WERI-Rb-1 (cell line): ENCODE measurements at regions not wholly inside any gene's neighbourhood (a gene's known extent, or its start where the extent isn't known, plus 50 kb on each side); places are given as distances from the start of the nearest gene placed in this dataset.

Experiments
- DNase-seq: peaks from one replicate; pipeline ENCODE4 v3.0.0-alpha.2; 2020
- H3K27ac ChIP-seq: fragments of 250-450 bp; sonication (Bioruptor Pico); 2 replicates; pipeline ENCODE4 v1.5.1; 2020; ENCODE audit warnings: mild to moderate bottlenecking, moderate library complexity
- H3K27me3 ChIP-seq: fragments of 250-450 bp; sonication (Bioruptor Pico); 2 replicates; pipeline ENCODE4 v1.5.1; 2021; ENCODE audit warnings: mild to moderate bottlenecking, low read depth, moderate library complexity; ENCODE audit not compliant: insufficient read depth, severe bottlenecking
- H3K36me3 ChIP-seq: fragments of 250-450 bp; sonication (Bioruptor Pico); 2 replicates; pipeline ENCODE4 v1.5.1; 2020; ENCODE audit warnings: mild to moderate bottlenecking, moderate library complexity
- H3K4me3 ChIP-seq: 2 replicates; pipeline ENCODE4 v1.5.1; 2011; ENCODE audit warnings: low read depth, mild to moderate bottlenecking, control low read depth, low read length
- H3K9me3 ChIP-seq: fragments of 250-450 bp; sonication (Bioruptor Pico); 2 replicates; pipeline ENCODE4 v1.5.1; 2021; ENCODE audit warnings: mild to moderate bottlenecking, moderate library complexity; ENCODE audit not compliant: severe bottlenecking
- CTCF ChIP-seq: IDR thresholded peaks from 2 replicates; pipeline ENCODE4 v1.5.1; 2011; ENCODE audit warnings: low read depth, mild to moderate bottlenecking, control low read depth, inconsistent platforms, low read length

- H3K4me3 ChIP-seq, result no peak overlapping the region
- H3K27ac ChIP-seq, result no peak overlapping the region
- no peaks in the 10 kb centered on the region for H3K9me3 ChIP-seq
- no peak for TF ChIP-seq CTCF
- no peaks in the 10 kb centered on the region for H3K27me3 ChIP-seq
- no peaks in the 10 kb centered on the region for H3K36me3 ChIP-seq
- no peak for DNase-seq
Measured at GRCh38 chr6:104527311-104527710, 332.4 kb downstream of the HACE1 start.

DNA sequence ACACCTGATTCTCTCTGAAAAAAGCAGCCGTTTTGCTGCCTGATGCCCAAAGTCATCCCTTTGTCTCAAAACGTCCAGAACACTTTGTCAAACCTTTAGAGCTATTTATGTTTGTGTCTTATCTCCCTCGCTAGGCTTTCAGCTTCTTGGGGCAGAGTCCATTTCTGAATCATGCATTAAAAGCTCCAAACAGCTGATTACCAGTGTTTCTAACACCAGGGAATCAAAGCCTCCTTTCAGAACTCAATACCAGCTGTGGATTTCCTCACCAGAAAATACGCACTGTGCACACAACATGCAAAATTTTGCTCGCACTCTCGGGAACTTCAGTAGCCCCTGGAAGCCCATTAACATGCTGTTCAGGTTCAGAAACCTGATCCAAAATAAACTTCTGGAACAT is 333.3 kb downstream of the HACE1 start:
- no peak overlapping the region for H3K4me3 ChIP-seq
- H3K36me3 ChIP-seq, result no peaks in the 10 kb centered on the region
- no peaks in the 10 kb centered on the region for H3K27me3 ChIP-seq
- H3K27ac ChIP-seq, result no peak overlapping the region
- no peak for TF ChIP-seq CTCF
- H3K9me3 ChIP-seq, result no peaks in the 10 kb centered on the region
- no peak for DNase-seq

GRCh38 chr6:104525677-104526322 is 333.9 kb downstream of the HACE1 start:
- Histone ChIP-seq H3K27me3 (no peaks in the 10 kb centered on the region), H3K9me3 (no peaks in the 10 kb centered on the region), H3K27ac (no peak overlapping the region), H3K36me3 (no peaks in the 10 kb centered on the region), H3K4me3 (no peak overlapping the region)
- DNase-seq, result peak; percentile 80
- peak; percentile 71 for TF ChIP-seq CTCF

GRCh38 chr6:104522533-104522932 is 337.2 kb downstream of the HACE1 start:
- DNase-seq, result no peak
- Histone ChIP-seq H3K36me3 (no peaks in the 10 kb centered on the region), H3K9me3 (no peaks in the 10 kb centered on the region), H3K27me3 (no peaks in the 10 kb centered on the region), H3K4me3 (no peak overlapping the region), H3K27ac (no peak overlapping the region)
- no peak for TF ChIP-seq CTCF

- no peak for DNase-seq
Measured at GRCh38 chr6:104521176-104521575, 338.5 kb downstream of the HACE1 start.

More at GRCh38 chr6:104521176-104521575, 338.5 kb downstream of the HACE1 start:
- Histone ChIP-seq H3K36me3 (no peaks in the 10 kb centered on the region), H3K9me3 (no peaks in the 10 kb centered on the region), H3K4me3 (no peak overlapping the region), H3K27me3 (no peaks in the 10 kb centered on the region), H3K27ac (no peak overlapping the region)
- no peak for TF ChIP-seq CTCF
